UCSD-AML1 (cell line): ENCODE measurements at regions not wholly inside any gene's neighbourhood (a gene's known extent, or its start where the extent isn't known, plus 50 kb on each side); places are given as distances from the start of the nearest gene placed in this dataset.

Experiments
- DNase-seq: peaks from one replicate; lab custom pipeline; 2025; ENCODE audit not compliant: unreplicated experiment; lab: John Stamatoyannopoulos, UW

DNA sequence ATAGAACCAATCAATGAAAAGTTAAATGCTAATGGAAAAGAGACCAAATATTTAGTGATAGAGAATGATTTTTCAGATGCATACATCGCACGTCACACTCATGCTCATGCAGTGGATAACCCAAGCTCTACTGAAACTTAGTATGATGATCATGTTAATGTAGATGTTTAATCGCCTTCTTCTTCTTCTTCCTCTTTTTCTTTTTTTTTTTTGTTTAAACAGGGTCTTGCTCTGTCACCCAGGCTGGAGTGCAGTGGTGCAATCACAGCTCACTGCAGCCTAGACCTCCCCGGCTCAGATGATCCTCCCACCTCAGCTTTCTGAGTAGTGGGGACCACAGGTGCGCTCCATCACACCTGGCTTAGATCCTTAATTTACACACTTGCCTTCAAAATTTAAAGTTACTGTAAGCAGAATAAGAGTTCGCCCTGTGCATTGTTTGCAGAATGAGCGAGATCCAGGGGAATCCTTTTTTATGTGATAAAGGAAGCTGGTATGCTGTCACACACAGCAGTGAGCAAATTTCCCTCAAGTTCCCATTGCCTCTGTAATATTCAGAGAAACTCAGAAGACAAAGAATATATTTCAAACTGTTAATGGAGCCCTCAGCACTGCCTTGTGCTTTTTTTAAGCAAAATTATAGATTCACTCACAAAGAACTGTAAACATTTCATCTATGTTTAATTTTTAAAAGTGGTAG lies 194.2 kb upstream of the SGK1 start:
- DNase-seq: no peak

GRCh38 chr6:134510920-134511319 lies 193.0 kb upstream of the SGK1 start:
- DNase-seq: no peak

- DNase-seq: no peak
Observed at GRCh38 chr6:134510142-134510541, 192.2 kb upstream of the SGK1 start.

GRCh38 chr6:134508862-134509498 lies 191.1 kb upstream of the SGK1 start:
- DNase-seq: no peak

GRCh38 chr6:134506162-134506561 lies 188.2 kb upstream of the SGK1 start:
- no peak for DNase-seq

DNA sequence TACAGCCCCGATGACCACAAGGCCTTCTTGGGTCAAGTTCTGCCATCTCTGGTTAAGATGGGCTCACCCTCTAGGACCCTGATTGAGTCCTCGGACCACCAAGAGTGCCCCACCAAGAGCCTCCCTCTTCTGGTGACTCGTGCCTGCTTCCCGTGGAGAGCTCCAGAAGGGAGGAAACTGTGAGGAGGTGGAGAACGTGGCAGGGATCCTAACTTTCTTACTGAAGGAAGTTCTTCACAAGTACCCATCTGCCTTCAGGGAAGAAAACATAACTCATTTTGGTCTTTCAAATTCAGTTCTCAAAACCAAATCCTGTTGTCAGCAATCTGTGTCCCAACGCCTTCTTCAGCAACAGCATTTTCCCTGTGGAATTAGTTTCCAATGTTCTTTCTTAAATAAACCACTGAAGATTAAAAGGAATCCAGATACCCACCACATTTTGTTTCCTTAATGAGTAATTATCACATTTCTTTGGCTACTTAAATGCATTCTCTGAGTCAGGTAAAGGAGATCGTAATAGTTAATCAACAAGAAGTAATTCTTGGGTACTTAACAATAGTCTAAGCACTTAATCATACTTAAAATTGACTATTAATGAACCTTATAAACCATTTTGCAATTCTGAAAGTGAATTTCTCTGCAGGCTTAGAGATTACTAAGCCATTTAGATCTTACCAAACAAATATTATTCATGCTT lies 185.8 kb upstream of the SGK1 start:
- DNase-seq: no peak

GRCh38 chr6:134502614-134503549 lies 185.0 kb upstream of the SGK1 start:
- DNase-seq: no peak

- DNase-seq: no peak
Observed at GRCh38 chr6:134495890-134496248, 178.0 kb upstream of the SGK1 start.

- DNase-seq: no peak
Observed at GRCh38 chr6:134495203-134495889, 177.4 kb upstream of the SGK1 start.

GRCh38 chr6:134493789-134494188 lies 175.9 kb upstream of the SGK1 start:
- DNase-seq: no peak

GRCh38 chr6:134491477-134491876 lies 173.6 kb upstream of the SGK1 start:
- DNase-seq: no peak

DNA sequence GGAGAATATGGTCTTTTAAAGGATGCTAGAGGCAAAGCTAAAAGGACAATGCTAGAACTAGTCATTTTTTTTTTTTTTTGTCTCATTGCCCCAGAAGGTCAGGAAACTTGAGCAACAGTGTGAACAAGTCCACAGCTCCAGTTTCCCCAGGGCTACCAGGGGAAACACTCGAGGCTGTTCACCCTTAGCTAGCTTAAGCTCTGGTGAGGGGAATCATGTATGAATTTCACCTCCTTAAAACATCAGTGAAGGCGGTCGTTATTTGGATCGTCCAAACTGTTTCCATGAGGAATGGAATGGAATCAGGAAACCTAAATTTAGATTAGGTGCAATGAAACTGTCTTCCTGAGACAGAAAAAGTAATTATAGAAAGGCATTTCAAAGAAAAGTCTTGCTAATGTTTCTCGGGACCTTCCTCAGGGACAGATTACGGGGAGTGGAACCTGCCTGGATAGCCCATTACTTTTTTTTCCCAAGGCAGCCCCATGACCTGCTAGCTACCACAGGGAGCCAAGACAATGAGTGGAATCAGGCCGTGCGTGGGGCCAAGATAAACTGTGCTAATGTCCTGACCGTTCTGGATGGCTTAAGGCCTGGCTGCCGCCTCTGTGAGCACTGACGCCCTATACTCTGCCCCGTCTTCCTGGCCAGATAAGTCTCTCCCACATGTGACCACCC lies 164.8 kb upstream of the SGK1 start:
- no peak for DNase-seq

GRCh38 chr6:134481966-134482365 lies 164.1 kb upstream of the SGK1 start:
- no peak for DNase-seq

DNA sequence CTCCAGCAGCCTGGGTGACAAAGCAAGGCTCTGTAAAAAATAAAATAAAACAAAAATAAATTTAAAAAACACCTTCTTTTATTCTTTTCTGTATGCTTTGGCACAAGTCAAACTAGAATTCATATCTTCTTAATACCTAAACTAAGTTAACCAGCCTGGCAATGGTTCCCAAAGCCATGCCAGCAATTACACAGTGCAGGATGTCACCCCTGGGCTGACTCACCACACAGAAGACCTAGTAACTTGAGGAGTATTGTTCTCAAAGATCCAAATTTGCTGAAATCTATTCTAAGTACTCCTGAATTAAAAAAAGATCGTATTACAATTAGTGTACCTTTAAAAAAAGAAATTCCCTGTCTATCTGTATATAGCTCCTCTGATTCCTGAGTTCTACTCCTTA lies 162.7 kb upstream of the SGK1 start:
- DNase-seq: no peak

DNA sequence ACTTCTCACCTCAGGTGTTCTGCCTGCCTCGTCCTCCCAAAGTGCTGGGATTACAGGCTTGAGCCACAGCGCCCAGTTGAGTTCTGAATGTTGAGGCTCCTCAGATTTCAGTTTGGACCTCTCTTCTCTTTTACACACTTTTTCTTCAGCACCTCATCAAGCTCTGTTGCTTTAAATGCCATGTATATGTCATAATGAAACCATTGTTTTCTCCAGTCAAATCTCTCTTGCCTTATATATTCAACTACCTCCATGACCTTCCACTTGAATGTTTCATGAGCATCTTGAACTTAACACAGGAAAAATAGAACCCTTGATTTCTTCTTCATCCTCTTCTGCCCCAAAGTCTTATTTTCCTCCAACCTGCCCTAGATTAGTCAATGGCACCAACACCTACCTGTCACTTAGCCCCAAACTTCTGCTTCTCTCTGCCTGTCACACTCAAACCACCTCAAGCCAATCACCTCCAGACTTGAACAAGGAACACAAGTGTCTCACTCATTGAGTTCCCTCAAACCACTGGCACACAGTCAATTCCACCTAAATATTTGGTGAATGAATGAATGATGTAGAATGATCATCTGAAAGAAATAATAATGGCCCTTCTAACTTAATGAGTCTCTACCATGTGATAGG lies 161.0 kb upstream of the SGK1 start:
- DNase-seq: no peak

GRCh38 chr6:134477991-134478635 lies 160.2 kb upstream of the SGK1 start:
- DNase-seq: no peak

DNA sequence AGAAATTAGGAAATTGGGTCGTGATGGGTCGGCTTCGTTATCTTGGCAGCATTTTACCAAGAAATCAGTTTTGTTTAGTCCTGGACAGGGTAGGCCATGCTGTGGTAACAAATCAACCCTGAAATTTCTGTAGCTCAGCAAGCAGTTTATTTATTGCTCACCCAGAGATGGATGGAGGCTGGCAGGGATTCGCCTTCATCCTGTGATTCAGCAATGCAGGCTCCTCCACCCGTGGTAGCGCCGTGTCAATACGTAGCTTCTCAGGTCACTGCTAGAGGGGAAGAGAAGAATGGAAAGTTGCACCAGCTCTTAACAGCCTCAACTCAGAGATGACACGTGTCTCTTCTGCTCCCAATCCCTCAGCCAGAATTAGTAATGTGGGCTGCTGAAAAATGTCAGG lies 157.0 kb upstream of the SGK1 start:
- no peak for DNase-seq

DNA sequence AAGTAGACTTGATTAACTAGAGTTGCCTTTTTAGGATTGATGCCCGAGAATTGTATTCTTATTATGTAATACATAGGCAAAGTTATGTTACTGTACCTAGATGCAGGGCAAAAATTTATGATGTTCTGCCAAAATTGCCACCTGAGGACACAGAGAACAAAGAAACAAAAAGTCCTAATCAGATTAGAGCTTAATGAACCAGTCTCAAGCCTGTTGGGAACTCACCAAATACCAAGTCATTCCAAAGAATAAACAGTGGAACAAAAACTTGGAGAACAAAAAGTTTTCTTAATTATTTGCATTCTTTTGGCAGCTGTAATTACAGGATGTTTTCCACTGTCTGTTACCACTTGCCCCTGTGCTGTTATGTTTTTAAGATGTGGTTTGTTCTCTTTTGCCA lies 154.7 kb upstream of the SGK1 start:
- DNase-seq: no peak

GRCh38 chr6:134472046-134472445 lies 154.1 kb upstream of the SGK1 start:
- DNase-seq: no peak
